CD4-positive, alpha-beta T cell treated with Interleukin-21 for 1 hour (primary cell): ENCODE measurements at regions not wholly inside any gene's neighbourhood (a gene's known extent, or its start where the extent isn't known, plus 50 kb on each side); places are given as distances from the start of the nearest gene placed in this dataset.

Experiments
- DNase-seq: peaks from one replicate; pipeline ENCODE4 v3.0.0-alpha.2; 2020

DNA sequence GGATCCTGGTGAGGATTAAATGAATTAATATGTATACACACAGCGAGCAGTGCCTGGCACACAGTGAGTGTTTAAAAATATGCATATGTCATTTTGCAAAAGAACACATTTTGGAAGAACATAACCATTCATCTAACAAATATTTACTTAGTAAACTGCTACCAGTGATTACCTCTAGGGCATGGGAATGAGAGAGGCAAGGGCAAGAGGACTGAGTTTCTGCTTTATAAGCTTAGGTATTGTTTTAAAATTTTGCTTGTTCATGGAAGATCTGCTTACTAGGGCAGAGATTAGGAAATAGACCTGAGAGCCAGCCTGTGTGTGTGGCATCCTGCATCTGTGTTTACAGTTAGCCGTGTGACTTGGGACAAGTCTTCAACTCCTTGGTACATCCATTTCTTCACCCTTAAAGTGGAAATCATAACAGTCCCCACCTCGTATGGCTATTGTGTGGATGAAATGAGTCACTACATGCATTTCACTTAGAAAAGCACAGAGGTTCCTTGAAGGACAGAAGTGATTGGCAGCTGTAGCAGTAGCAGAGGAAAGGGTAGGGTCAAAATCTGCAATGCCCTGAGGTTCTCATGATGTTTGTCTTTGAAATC is 198.5 kb upstream of the FMN2 start:
- no peak for DNase-seq

GRCh38 chr1:239896569-239896968 is 195.1 kb upstream of the FMN2 start:
- no peak for DNase-seq

GRCh38 chr1:239896980-239897379 is 194.7 kb upstream of the FMN2 start:
- no peak for DNase-seq

- DNase-seq: no peak
Measured at GRCh38 chr1:239897458-239897857, 194.2 kb upstream of the FMN2 start.

GRCh38 chr1:239898062-239898730 is 193.5 kb upstream of the FMN2 start:
- DNase-seq: peak; percentile 70

DNA sequence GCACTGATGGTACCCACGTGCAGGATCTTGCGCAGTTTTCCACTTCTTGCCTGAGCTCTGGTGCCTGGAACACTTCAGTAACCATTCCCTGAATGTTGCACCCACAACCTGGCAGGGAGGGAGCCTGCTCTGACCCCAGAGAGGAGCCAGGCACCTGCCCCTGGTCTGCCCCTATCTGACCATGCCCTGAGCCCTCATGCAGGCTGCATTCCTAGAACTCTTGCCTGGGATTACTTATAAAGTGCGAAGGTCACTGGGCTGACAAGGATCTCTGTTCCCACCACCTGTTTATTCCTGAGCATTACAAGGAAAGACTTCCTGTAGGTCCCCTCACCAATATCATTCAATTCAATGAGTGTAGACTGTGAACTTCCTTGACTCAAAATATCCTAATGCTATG is 191.9 kb upstream of the FMN2 start:
- no peak for DNase-seq

DNA sequence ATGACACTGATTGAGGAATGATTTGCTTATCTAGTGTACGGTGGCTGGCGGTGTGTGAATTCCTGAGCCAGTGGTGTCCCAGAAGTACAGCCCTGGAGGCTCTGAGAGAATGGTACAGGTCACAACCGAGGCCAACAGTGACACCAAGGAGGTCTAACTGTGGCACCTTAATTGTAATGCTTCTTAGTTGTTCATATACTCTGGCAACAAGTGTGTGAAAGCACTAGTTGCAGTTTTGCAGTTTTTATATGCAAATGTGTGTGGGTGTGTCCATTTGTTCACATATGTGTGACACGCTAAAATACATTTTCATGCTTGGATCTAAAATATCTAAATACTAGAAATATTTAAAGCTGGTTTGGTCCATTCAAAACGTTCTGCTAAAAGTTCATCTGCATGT is 185.3 kb upstream of the FMN2 start:
- no peak for DNase-seq

DNA sequence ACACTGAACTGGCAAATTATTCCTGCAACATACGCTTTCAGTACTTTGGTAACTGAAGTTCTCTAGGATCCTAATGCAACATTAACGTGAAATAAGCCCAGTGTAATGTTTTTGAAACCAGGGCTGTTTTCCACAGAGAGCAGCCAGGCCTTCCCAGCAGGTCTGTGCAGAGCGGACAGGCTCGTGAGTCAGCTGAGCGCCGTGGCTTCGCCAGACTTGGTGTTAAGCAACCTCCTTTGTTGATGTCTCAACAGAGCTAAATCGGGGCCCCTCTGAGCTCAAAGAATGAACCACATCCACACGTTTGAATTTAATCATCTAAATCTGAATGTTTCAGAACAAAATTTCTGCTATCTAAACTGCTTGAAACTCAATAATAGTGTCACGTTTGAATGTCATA is 181.8 kb upstream of the FMN2 start:
- DNase-seq: no peak

GRCh38 chr1:239912471-239912870 is 179.2 kb upstream of the FMN2 start:
- no peak for DNase-seq

DNA sequence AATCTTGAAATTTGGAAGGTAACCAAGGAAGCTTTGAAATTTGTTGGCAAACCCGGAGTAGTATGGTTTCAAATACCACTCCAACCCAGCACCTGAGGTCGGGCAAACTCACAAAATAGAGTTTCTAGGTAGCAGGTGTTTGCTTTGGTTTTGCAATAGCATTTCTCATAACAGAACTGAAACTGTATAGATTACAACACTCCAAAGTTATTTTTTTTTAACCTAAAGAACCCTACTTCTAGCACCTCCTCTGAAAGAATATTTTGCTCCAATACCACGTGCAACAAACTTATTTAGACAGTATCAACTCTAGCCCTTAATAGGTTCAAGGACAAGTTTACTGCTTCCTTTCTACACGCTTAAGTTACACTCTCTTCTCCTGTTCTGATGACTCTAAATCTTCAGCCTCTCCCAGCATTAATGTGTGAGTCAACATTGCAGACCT is 178.5 kb upstream of the FMN2 start:
- no peak for DNase-seq

- DNase-seq: no peak
Measured at GRCh38 chr1:239914751-239915231, 176.9 kb upstream of the FMN2 start.

DNA sequence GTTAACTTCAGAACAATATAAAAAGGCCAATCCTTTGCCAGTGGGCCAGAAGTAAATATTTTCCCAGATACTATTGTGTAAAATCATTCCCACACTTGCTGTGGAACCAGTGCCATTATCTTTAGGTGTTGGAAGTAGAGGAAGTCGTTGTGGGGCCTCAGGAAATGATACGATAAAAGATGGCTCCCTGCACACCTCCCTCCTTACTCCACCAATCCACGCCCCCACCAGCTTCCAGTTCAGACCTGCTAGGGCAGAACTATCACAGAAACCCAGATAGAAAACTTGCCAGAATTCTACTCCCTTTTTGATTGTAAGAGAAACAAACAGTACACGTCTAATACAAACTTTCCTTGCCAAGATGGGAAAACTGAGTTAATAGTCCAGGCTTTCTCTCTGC is 173.0 kb upstream of the FMN2 start:
- no peak for DNase-seq

DNA sequence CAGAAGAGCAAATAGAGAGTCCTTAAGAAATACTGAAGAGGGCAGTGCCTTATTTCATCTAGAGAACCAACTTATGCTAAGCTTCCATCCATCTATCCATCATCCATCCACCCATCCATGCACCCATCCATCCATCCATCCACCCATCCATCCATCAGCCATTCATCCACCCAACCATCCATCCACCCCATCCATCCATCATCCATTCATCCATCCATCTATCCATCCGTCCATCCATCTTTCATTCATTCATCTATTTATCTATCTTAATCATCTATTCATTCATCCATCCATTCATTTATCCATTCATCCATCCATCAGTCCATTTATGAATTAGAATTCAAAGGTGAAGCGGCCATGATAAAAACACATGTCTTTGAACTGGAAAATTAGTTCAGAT is 171.5 kb upstream of the FMN2 start:
- DNase-seq: no peak

GRCh38 chr1:239922778-239923522 is 168.7 kb upstream of the FMN2 start:
- DNase-seq: no peak

GRCh38 chr1:239924741-239925350 is 166.8 kb upstream of the FMN2 start:
- no peak for DNase-seq

GRCh38 chr1:239926184-239926583 is 165.5 kb upstream of the FMN2 start:
- no peak for DNase-seq

DNA sequence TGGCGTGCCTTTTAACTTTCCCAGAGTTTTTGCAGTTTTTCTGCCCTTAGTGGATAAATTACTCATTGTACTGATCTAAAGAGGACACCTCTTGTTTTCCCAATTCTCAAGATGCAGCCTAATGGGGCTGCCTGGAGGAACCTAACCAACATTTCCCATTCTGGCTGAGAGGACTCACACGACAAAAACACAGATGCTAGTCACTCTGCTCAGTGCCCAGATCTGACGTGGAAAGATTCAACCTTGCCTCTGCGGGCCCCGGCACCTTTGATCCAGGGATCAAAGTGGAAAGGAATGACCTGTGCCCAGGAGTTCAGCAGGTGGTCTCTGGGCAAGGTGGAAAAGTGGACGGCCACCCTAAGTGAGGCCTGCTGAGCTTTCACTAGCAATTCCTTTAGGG is 162.4 kb upstream of the FMN2 start:
- DNase-seq: no peak

DNA sequence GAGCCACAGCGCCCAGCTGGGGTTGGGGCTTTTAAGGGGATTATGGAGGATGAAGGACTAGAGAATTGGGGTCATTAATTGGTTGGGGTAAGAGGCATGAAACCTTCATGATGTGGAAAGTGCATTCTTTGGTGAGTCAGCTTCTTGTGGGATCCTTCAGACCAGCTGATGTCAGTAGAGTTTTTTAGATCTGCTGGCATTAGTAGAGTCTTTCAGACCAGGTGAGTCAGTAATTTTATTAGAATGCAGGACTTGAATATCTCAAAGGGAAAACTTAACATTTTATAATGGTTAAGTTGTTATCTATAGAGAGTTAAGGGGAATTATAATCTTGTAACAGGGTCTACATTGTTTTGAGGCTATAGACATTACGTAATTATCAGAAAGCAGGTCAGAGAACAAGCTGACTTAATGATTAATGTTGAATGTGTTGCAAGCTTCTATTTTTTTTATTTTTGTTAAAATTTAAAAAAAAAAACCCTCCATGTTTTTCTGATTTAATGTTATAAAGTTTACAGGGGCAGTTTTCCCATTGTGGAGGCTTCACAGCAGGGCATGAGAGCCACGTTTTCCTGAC is 160.9 kb upstream of the FMN2 start:
- DNase-seq: no peak

DNA sequence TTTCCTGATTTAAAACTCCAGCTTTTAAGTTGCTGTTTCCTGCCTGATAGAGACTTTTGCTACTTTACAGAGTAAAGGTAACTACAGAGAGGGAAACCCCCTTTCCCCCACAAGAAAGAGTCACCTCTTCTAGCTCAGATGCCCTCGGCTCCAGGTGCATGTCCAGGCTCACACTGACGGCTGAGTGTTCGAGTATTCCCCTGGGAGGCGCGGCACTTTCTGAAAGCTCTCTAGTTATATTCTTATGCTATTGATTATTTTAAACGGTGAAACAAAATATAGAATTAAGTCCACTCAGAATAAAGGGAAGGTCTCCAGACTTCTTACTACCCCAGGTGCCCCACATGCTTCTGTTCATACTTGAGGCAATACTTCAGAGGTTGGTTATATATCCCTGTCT is 160.3 kb upstream of the FMN2 start:
- no peak for DNase-seq

DNA sequence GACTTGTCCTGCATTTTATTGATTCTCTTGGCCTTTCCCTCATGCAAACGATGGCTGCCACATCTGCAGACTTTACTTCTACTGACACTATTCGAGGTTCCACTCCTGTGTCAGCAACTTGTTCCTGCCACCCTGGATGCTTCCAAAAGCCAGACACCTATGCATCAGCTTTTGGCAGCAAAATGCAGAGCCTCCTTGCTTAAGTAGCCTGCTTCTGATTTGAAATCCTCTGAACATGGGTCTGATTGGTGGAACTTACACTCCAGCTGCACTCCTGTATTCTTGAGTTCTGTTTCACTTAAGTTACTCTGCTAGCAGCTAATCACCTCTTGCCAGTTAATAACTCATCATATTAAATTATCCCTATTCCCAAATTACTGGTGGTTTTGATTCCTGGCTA is 152.1 kb upstream of the FMN2 start:
- no peak for DNase-seq

GRCh38 chr1:239943761-239944160 is 147.9 kb upstream of the FMN2 start:
- DNase-seq: no peak

DNA sequence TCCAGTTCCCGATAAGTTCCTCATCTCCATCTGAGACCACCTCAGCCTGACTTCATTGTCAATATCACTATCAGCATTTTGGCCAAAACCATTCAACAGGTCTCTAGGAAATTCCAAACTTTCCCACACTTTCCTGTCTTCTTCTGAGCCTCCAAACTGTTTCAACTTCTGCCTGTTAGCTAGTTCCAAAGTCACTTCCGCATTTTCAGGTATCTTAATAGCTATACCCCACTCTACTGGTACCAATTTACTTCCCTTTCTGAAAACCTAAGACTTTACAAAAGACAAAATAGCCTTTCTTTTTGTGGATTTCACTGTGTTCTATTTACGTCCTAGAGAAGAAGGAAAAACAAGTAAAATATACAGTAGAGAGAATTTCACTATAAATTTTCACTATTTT is 147.0 kb upstream of the FMN2 start:
- DNase-seq: no peak

DNA sequence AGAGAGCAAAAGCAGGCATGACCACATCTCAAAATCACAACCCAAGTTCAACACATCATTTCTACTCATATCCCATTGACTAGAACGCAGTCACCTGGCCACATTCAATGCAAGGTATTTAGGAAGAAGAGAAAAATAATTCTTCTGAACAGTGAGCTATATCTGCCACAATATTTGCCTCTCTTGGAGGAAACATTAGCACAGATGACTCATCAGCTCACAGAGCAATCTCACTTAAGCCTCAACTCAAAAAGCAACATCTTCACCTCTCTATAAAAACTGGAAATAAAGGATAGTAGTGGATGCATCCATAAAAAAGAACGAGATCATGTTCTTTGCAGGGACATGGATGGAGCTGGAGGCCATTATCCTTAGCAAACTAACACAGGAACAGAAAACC is 143.9 kb upstream of the FMN2 start:
- no peak for DNase-seq
